ENCODE measurements at regions not wholly inside any gene's neighbourhood (a gene's known extent, or its start where the extent isn't known, plus 50 kb on each side); places are given as distances from the start of the nearest gene placed in this dataset.
"Not testable (repeated sequence)": the region's sequence is repeated elsewhere in the genome, so short reads cannot be mapped to it uniquely, and the experiment has no call there.

DNA sequence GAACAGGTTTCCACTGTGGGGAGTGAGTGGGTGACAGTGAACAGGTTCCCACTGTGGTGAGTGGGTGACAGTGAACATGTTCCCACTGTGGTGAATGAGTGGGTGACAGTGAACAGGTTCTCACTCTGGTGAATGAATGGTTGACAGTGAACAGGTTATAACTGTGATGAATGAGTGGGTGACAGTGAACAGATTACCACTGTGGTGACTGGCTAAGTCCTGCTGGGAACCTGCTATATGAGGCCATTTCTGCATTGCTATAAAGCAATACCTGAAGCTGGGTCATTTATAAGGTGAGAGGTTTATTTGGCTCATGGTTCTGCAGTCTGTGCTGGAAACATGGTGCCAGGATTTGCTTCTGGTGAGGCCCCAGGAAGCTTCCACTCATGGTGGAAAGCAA lies 637.1 kb downstream of the UQCRFS1 start:
- no peaks in the 10 kb centered on the region for H3K9me3 ChIP-seq
- no peaks in the 10 kb centered on the region for H3K36me3 ChIP-seq (replicated peaks in 1 of 2; ENCODE audit: insufficient read depth in 1 of 2, low read depth in 2 of 2)
- H3K4me3 ChIP-seq = no peak overlapping the region
- DNase-seq (no peak), ATAC-seq (no peak)
- H3K27me3 ChIP-seq = no peaks in the 10 kb centered on the region
- no peak for TF ChIP-seq POLR2A (IDR thresholded peaks at IDR 0.05)
- TF ChIP-seq, protein P1, sequence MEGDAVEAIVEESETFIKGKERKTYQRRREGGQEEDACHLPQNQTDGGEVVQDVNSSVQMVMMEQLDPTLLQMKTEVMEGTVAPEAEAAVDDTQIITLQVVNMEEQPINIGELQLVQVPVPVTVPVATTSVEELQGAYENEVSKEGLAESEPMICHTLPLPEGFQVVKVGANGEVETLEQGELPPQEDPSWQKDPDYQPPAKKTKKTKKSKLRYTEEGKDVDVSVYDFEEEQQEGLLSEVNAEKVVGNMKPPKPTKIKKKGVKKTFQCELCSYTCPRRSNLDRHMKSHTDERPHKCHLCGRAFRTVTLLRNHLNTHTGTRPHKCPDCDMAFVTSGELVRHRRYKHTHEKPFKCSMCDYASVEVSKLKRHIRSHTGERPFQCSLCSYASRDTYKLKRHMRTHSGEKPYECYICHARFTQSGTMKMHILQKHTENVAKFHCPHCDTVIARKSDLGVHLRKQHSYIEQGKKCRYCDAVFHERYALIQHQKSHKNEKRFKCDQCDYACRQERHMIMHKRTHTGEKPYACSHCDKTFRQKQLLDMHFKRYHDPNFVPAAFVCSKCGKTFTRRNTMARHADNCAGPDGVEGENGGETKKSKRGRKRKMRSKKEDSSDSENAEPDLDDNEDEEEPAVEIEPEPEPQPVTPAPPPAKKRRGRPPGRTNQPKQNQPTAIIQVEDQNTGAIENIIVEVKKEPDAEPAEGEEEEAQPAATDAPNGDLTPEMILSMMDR (IDR thresholded peaks at IDR 0.05) = no peak
- H3K27ac ChIP-seq = no peak overlapping the region
- no peaks in the 10 kb centered on the region for H3K4me1 ChIP-seq
- intact Hi-C loops (cut with DNase I) = no loop called here

DNA sequence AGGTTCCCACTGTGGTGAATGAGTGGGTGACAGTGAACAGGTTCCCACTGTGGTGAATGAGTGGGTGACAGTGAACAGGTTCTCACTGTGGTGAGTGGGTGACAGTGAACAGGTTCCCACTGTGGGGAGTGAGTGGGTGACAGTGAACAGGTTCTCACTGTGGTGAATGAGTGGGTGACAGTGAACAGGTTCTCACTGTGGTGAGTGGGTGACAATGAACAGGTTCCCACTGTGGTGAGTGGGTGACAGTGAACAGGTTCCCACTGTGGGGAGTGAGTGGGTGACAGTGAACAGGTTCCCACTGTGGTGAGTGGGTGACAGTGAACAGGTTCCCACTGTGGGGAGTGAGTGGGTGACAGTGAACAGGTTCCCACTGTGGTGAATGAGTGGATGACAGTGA lies 637.6 kb downstream of the UQCRFS1 start:
- ATAC-seq; DNase-seq; H3K36me3 ChIP-seq (replicated peaks in 1 of 2; ENCODE audit: insufficient read depth in 1 of 2, low read depth in 2 of 2); intact Hi-C loops (cut with DNase I); H3K4me3 ChIP-seq; H3K27ac ChIP-seq; H3K9me3 ChIP-seq; H3K27me3 ChIP-seq; H3K4me1 ChIP-seq: not testable (repeated sequence)

DNA sequence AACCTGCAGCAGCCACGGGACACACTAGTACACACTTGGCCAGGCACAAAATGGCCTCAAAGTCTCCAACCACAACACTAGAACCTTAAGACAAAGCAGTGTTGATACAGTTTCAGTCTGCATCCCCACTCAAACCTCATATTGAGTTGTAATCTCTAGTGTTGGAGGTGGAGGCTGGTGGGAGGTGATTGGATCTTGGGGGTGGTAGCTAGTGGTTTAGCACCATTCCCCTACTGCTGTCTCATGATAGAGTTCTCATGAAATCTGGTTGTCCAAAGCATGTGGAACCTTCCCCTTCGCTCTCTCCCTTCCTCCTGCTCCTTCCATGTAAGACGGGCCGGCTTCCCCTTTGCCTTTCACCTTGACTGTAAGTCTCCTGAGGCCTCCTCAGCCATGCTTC lies 638.7 kb downstream of the UQCRFS1 start:
- H3K4me3 ChIP-seq = no peak overlapping the region
- no peak overlapping the region for H3K27ac ChIP-seq
- no peak for ATAC-seq
- intact Hi-C loops (cut with DNase I) = no loop called here
- 85% methylated on average over 4 of the region's 4 CpGs for WGBS, 2 donors
- H3K36me3 ChIP-seq (replicated peaks in 1 of 2; ENCODE audit: insufficient read depth in 1 of 2, low read depth in 2 of 2) = no peaks in the 10 kb centered on the region
- DNase-seq = no peak
- peaks cover 1% of the 10 kb centered on the region for H3K4me1 ChIP-seq
- H3K9me3 ChIP-seq = no peaks in the 10 kb centered on the region
- H3K27me3 ChIP-seq = no peaks in the 10 kb centered on the region
- no peak for TF ChIP-seq POLR2A (IDR thresholded peaks at IDR 0.05)
- TF ChIP-seq, protein P1 (IDR thresholded peaks at IDR 0.05) = no peak

DNA sequence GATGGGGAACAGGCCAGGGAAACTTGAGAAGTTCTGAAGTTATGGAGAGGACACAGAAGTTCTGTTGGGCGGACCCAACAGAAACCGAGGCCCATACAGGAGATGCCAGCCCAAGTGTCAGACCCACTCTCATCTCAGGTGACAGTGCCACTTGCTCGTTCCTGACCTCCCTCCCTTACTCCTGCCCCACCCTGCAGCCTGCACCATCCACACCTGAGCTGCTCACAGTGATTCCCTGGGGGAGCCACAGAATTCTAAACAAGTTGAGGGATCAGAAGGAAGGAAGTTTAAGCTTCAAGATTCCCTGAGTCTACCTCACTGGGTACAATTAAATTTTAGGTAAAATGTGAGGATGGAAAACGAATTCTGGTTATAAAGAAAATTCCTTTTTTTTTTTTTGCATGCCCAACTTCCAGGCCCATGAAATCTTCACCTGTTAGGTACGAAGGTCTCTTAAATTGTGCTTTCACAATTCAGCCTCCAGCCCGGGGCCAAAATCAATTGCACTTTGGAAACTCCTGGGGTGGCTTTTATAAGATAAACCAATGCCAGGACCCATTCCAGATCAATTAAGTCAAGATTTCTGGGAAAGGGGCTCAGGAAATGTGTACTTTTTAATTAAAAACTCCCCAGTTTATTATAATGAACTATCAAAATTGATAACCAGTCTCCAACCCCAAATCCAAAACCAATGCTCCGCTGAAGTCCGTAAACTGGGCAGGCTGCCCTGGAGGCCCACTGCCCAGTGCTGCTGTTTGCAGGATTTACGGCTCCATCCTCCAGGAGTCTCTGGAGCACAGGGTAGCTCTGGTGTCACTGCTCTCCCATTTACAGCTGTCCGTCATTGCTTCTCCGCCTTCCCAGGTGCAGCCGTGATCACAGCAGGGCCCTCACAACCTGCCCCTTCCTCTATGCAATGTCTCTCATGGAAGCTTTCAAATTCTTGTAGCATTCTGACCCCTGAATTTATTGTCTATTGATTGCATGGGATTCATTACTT lies 643.5 kb downstream of the UQCRFS1 start:
- no peaks in the 10 kb centered on the region for H3K27me3 ChIP-seq
- TF ChIP-seq, protein P1 (IDR thresholded peaks at IDR 0.05) = no peak
- no peak for TF ChIP-seq POLR2A (IDR thresholded peaks at IDR 0.05)
- H3K9me3 ChIP-seq = no peaks in the 10 kb centered on the region
- DNase-seq (peak in 1 of 4 donors; percentile 7), ATAC-seq (no peak)
- 54 to 64% methylated on average over 12 of the region's 12 CpGs for WGBS, 2 donors
- H3K36me3 ChIP-seq (replicated peaks in 1 of 2; ENCODE audit: insufficient read depth in 1 of 2, low read depth in 2 of 2) = no peaks in the 10 kb centered on the region
- intact Hi-C loops (cut with DNase I) = no loop called here
- peak overlapping the region in 1 of 4 donors; percentile 37 for H3K27ac ChIP-seq
- peaks cover 9% of the 10 kb centered on the region for H3K4me1 ChIP-seq
- no peak overlapping the region for H3K4me3 ChIP-seq

DNA sequence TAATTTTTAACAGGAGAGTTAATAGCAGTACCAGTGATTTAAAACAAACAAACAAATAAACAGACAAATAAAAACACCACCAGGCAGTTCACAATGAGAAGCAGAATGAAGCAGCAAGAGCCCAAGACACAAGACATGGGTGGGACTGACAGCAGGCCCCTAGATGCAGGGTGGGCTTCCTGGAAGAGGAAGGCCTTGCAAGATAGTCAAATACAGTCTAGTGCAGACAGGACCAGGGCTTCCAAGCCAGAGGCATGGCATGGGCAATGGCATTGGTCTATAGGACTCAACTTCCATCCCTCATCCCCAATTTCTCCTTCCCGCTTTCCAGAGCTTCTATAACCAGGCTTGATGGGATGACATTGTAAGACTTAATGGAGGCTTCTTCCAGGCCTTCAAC lies 645.1 kb downstream of the UQCRFS1 start:
- ATAC-seq = no peak
- TF ChIP-seq, protein P1 (IDR thresholded peaks at IDR 0.05) = no peak
- TF ChIP-seq POLR2A (IDR thresholded peaks at IDR 0.05) = no peak
- Histone ChIP-seq H3K27me3 (no peaks in the 10 kb centered on the region), H3K36me3 (replicated peaks in 1 of 2; ENCODE audit: insufficient read depth in 1 of 2, low read depth in 2 of 2) (no peaks in the 10 kb centered on the region), H3K27ac (no peak overlapping the region), H3K9me3 (no peaks in the 10 kb centered on the region), H3K4me1 (peaks cover 13% of the 10 kb centered on the region), H3K4me3 (no peak overlapping the region)
- no peak for DNase-seq
- intact Hi-C loops (cut with DNase I) = no loop called here
- WGBS, 2 donors = 80 to 85% methylated on average over 1 of the region's 1 CpG
